DND-41 (cell line): ENCODE measurements at regions not wholly inside any gene's neighbourhood (a gene's known extent, or its start where the extent isn't known, plus 50 kb on each side); places are given as distances from the start of the nearest gene placed in this dataset.

Source experiments
- ATAC-seq: fragments of 200-7000 bp; cut with Tn5 transposase; 3 replicates; pipeline ENCODE4 v1.9.1; 2021; ENCODE audit warnings: low read depth; ENCODE audit not compliant: insufficient read depth
- DNase-seq: peaks from one replicate; pipeline ENCODE4 v3.0.0-alpha.2; 2020
- H2AFZ ChIP-seq: 2 replicates; pipeline ENCODE4 v1.6.0; 2012; ENCODE audit warnings: low read depth, low read length
- H3K27ac ChIP-seq: 2 replicates; pipeline ENCODE4 v1.5.1; 2012; ENCODE audit warnings: low read length, inconsistent platforms
- H3K27me3 ChIP-seq: fragments of 200-600 bp; sonication (generic); 2 replicates; pipeline ENCODE4 v1.6.0; 2012; ENCODE audit warnings: low read length, mild to moderate bottlenecking, inconsistent platforms; ENCODE audit not compliant: insufficient read depth, poor library complexity
- H3K36me3 ChIP-seq: 2 replicates; pipeline ENCODE4 v1.5.1; 2012; ENCODE audit warnings: low read length, inconsistent platforms; ENCODE audit not compliant: insufficient read depth
- H3K4me1 ChIP-seq: 2 replicates; pipeline ENCODE4 v1.5.1; 2012; ENCODE audit warnings: mild to moderate bottlenecking, low read length; ENCODE audit not compliant: insufficient read depth
- H3K4me2 ChIP-seq: 2 replicates; pipeline ENCODE4 v1.6.0; 2012; ENCODE audit warnings: mild to moderate bottlenecking, moderate library complexity, low read length, inconsistent platforms; ENCODE audit not compliant: insufficient read depth
- H3K4me3 ChIP-seq, 2 experiments: fragments of 200-600 bp in 1 of 2; shearing (Covaris generic) in 1 of 2; 2 replicates each; pipeline ENCODE4 v1.5.1; 2012 to 2016; ENCODE audit warnings: inconsistent platforms in 2 of 2, low read length in 2 of 2, mild to moderate bottlenecking in 2 of 2, low read depth in 1 of 2, moderate library complexity in 1 of 2
- H3K79me2 ChIP-seq: 2 replicates; pipeline ENCODE4 v1.6.0; 2012; ENCODE audit warnings: low read length, inconsistent platforms; ENCODE audit not compliant: insufficient read depth
- H3K9ac ChIP-seq: 2 replicates; pipeline ENCODE4 v1.6.0; 2012; ENCODE audit warnings: low read depth, mild to moderate bottlenecking, inconsistent platforms, low read length, moderate library complexity
- H3K9me3 ChIP-seq: 2 replicates; pipeline ENCODE4 v1.5.1; 2012; ENCODE audit warnings: low read length, moderate library complexity, mild to moderate bottlenecking, inconsistent platforms; ENCODE audit not compliant: insufficient read depth, severe bottlenecking
- H4K20me1 ChIP-seq: 2 replicates; pipeline ENCODE4 v1.6.0; 2012; ENCODE audit warnings: low read length; ENCODE audit not compliant: insufficient read depth
- CTCF ChIP-seq: IDR thresholded peaks from 2 replicates; pipeline ENCODE4 v1.5.1; 2012; ENCODE audit warnings: borderline replicate concordance, low read length, moderate library complexity, mild to moderate bottlenecking; ENCODE audit not compliant: poor library complexity, severe bottlenecking; ENCODE audit errors: extremely low read depth
- EZH2 ChIP-seq: IDR thresholded peaks from 3 replicates; pipeline ENCODE4 v1.6.1; 2012; ENCODE audit warnings: borderline replicate concordance, low read depth, mild to moderate bottlenecking, moderate library complexity, low read length, inconsistent platforms; ENCODE audit not compliant: severe bottlenecking

GRCh38 chr1:232409584-232409983 is 220.3 kb downstream of the SIPA1L2 start:
- TF ChIP-seq CTCF (no peak), EZH2 (no peak)
- Histone ChIP-seq H3K9me3 (peaks cover 3% of the 10 kb centered on the region), H3K79me2 (no peaks in the 10 kb centered on the region), H3K27ac (no peak overlapping the region), H3K4me1 (no peaks in the 10 kb centered on the region), H3K4me3 (no peak overlapping the region), H4K20me1 (no peaks in the 10 kb centered on the region), H3K9ac (no peak overlapping the region), H2AFZ (no peak overlapping the region), H3K4me2 (no peak overlapping the region), H3K27me3 (no peaks in the 10 kb centered on the region), H3K36me3 (peaks cover 7% of the 10 kb centered on the region; the same call in 1 of the 2 replicates)
- ATAC-seq = no peak
- DNase-seq = no peak

GRCh38 chr1:232407120-232407519 is 222.8 kb downstream of the SIPA1L2 start:
- no peak overlapping the region for H3K4me2 ChIP-seq
- ATAC-seq (no peak), DNase-seq (no peak)
- H3K9me3 ChIP-seq = peaks cover 3% of the 10 kb centered on the region
- no peak overlapping the region for H3K27ac ChIP-seq
- TF ChIP-seq CTCF (no peak), EZH2 (no peak)
- no peaks in the 10 kb centered on the region for H3K4me1 ChIP-seq
- no peak overlapping the region for H2AFZ ChIP-seq
- H3K4me3 ChIP-seq = no peak overlapping the region
- peaks cover 12% of the 10 kb centered on the region for H3K36me3 ChIP-seq
- no peaks in the 10 kb centered on the region for H4K20me1 ChIP-seq
- H3K9ac ChIP-seq = no peak overlapping the region
- H3K27me3 ChIP-seq = no peaks in the 10 kb centered on the region
- H3K79me2 ChIP-seq = no peaks in the 10 kb centered on the region

GRCh38 chr1:232405781-232406180 is 224.2 kb downstream of the SIPA1L2 start:
- TF ChIP-seq CTCF = no peak
- TF ChIP-seq EZH2 = no peak
- Histone ChIP-seq H3K27me3 (no peaks in the 10 kb centered on the region), H3K9me3 (peaks cover 3% of the 10 kb centered on the region), H3K4me1 (no peaks in the 10 kb centered on the region), H2AFZ (no peak overlapping the region), H3K27ac (no peak overlapping the region), H3K4me2 (no peak overlapping the region), H3K4me3 (no peak overlapping the region), H3K9ac (no peak overlapping the region), H3K79me2 (no peaks in the 10 kb centered on the region), H4K20me1 (no peaks in the 10 kb centered on the region), H3K36me3 (peaks cover 20% of the 10 kb centered on the region)
- no peak for ATAC-seq
- DNase-seq = no peak

DNA sequence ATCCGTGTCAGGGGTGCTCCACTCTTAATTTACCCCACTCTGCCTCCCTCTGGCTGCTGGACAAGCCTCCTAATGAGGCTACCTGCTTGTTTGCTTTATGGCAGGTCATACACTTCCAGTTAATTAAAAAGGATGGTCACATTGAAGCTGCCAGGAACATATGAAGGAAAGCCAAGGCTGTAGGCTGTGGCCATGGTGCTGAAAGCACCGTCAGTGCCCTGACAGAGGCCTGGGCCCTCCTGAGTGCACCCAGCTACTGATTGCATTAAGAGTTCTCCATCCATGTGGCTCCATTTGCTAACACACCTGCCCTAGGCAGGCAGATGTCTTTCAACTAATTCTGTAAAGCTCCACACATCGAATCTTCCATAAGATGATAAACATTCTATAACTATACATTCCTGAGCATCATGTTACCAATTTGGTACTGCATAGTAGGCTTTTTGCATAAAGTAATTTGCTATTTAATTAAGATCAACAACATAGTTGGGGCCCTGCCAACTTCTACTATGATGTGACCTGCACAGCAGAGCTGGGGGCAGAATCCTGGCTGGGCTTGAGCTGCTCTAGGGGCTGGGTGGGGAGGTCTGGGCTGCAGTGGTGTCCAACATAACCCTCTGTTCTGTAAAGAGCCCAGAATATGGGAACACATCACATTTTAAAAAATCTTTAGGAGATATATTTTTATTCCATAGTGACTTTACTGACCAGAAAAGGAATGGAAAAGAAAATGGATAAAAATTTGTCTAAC is 224.8 kb downstream of the SIPA1L2 start:
- no peaks in the 10 kb centered on the region for H3K27me3 ChIP-seq
- H3K27ac ChIP-seq = no peak overlapping the region
- TF ChIP-seq CTCF (no peak), EZH2 (no peak)
- H4K20me1 ChIP-seq = no peaks in the 10 kb centered on the region
- DNase-seq = no peak
- H3K4me3 ChIP-seq = no peak overlapping the region
- H3K4me2 ChIP-seq = no peak overlapping the region
- ATAC-seq = no peak
- H3K79me2 ChIP-seq = no peaks in the 10 kb centered on the region
- H2AFZ ChIP-seq = no peak overlapping the region
- H3K9me3 ChIP-seq = peaks cover 3% of the 10 kb centered on the region
- H3K4me1 ChIP-seq = no peaks in the 10 kb centered on the region
- no peak overlapping the region for H3K9ac ChIP-seq
- H3K36me3 ChIP-seq = peaks cover 22% of the 10 kb centered on the region
